ENCODE measurements at regions not wholly inside any gene's neighbourhood (a gene's known extent, or its start where the extent isn't known, plus 50 kb on each side); places are given as distances from the start of the nearest gene placed in this dataset.
"Not testable (repeated sequence)": the region's sequence is repeated elsewhere in the genome, so short reads cannot be mapped to it uniquely, and the experiment has no call there.

DNA sequence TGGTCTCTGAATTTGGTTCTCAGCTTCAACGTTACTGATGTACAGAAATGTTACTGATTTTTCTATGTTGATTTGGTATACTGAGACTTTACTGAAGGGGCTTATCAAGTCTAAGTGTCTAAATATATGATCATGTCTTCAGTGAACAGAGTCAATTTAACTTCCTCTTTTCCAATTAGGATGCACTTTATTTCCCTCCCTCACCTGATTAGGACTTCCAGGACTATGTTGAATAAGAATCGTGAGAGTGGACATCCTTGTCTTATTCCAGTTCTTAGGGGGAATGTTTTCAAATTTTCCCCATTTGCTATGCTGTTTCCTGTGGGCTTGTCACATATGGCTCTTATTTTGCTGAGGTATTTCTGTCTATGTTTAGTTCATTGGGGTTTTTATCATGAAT lies 349.5 kb downstream of the PRR16 start:
- DNase-seq (ENCODE audit: low read depth in 4 of 4, low spot score in 3 of 4), result no peak

GRCh38 chr5:120817044-120817985 lies 353.2 kb downstream of the PRR16 start:
- DNase-seq (ENCODE audit: low read depth in 4 of 4, low spot score in 3 of 4), result no peak

DNA sequence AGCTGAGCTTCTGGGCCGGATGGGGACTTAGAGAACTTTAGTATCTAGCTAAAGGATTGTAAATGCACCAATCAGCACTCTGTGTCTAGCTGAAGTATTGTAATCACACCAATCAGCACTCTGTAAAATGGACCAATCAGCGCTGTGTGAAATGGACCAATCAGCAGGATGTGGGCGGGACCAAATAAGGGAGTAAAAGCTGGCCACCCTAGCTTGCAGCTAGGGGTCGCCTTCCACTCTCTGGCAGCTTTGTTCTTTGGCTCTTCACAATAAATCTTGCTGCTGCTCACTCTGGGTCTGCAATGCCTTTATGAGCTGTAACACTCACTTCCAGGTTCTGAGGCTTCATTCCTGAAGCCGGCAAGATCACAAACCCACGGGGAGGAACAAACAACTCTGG lies 354.0 kb downstream of the PRR16 start:
- DNase-seq (ENCODE audit: low read depth in 4 of 4, low spot score in 3 of 4), result no peak

DNA sequence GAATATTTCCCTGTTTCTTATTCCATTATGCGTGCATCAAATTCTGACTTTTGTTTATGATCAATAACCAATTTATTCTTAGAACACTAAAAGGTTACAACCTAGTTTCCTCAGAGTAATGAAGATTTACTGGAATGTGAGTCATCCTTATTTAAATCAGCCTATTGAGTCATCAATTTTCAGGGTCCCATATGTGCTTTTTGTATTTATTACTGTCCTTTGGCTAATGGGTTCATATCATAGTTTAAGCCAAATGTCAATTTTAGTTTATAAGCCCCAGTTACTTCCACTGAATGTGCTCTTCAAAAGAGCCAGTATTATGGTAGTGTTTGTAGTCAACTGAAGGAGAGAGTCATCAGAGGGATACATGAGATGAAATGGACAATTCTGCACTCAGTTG lies 359.2 kb downstream of the PRR16 start:
- no peak for DNase-seq (ENCODE audit: low read depth in 4 of 4, low spot score in 3 of 4)

- DNase-seq (ENCODE audit: low read depth in 4 of 4, low spot score in 3 of 4), result not testable (repeated sequence)
Measured at GRCh38 chr5:120831646-120832045, 367.5 kb downstream of the PRR16 start.

- no peak for DNase-seq (ENCODE audit: low read depth in 4 of 4, low spot score in 3 of 4)
Measured at GRCh38 chr5:120841830-120842229, 377.7 kb downstream of the PRR16 start.

DNA sequence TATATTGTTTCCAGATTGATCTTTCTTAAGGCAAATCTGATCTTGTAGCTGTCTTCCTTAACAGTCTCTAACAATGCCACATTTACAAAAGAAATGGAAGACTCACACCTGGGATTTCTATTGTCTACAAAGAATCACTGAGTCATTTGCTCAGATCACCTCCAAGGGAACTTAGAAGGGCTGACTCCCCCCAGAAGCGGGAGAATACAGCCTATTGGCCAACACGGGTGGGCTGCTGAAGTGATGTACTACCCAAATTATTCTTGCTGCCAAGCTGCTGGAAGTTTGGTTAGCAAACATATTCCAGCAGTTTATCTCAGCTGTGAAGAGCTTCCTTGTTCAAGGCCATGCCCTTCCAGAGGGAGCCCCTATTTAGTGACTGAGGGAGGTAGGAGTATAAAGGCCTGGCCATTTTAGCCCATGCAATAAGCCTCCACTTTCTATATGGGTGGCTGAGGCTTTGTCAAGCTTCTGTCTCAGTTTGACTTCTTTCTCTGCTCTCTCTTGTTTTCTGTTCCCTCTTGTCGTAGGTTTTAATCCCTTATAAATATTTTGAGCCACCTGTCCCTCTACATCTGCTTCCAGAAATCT lies 379.4 kb downstream of the PRR16 start:
- no peak for DNase-seq (ENCODE audit: low read depth in 4 of 4, low spot score in 3 of 4)

DNA sequence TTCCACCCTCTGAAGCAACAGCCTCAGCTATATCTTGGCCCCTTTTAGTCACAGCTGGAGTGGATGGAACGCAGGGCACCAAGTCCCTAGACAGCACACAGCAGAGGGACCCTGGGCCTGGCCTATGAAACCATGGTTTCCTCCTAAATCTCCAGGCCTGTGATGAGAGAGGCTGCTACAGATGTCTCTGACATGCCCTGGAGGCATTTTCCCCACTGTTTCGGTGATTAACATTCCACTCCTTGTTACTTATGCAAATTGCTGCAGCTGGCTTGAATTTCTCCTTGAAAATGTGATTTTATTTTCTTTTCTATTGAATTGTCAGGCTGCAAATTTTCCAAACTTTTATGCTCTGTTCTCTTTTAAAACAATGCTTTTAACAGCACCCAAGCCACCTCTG lies 384.8 kb downstream of the PRR16 start:
- no peak for DNase-seq (ENCODE audit: low read depth in 4 of 4, low spot score in 3 of 4)

DNA sequence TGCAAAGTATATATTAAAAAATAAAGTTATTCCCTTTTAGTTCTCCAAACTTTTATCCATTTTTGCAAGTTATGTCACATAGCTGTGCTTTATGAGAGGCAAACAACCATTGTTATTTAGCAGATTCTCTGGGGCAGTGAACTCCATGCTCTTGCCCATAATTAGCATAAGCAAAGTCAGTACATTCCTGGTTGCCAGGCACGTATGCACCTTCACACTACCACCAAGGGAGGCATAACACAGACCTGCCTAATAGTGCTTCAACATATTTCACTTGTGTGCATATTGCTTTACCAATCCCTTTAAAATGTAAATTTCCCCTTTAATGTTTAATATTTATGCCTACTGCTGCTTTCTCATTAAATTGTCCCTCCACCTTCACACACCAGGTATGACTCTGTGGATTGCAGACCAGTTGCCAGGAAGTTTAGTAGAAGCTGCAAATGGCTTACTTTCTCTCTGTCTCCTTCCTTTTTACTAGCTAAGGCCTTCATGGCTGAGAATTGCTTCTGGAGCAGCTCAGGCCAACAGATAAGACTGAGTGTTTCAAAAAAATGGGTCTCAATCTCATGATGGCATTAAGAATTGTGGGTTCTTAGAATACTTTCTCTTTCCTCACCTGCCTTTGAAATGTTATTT lies 388.2 kb downstream of the PRR16 start:
- DNase-seq (ENCODE audit: low read depth in 4 of 4, low spot score in 3 of 4), result no peak

DNA sequence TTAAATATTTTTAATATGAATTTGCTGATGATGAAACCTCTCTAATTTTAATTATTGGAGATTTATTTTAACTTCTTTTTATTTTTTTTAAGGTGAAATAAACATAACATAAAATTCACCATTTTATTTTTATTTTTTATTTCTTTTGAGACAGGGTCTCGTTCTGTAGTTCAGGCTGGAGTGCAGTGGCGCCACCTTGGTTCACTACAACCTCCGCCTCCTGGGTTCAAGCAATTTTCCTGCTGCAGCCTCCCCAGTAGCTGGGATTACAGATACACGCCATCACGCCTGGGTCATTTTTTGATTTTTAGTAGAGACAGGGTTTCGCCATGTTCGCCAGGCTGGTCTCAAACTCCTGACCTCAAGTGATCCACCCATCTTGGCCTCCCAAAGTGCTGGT lies 402.9 kb downstream of the PRR16 start:
- no peak for DNase-seq (ENCODE audit: low read depth in 4 of 4, low spot score in 3 of 4)

GRCh38 chr5:120869831-120870230 lies 405.7 kb downstream of the PRR16 start:
- no peak for DNase-seq (ENCODE audit: low read depth in 4 of 4, low spot score in 3 of 4)

GRCh38 chr5:120872297-120872696 lies 408.2 kb downstream of the PRR16 start:
- no peak for DNase-seq (ENCODE audit: low read depth in 4 of 4, low spot score in 3 of 4)

GRCh38 chr5:120873083-120873482 lies 409.0 kb downstream of the PRR16 start:
- DNase-seq (ENCODE audit: low read depth in 4 of 4, low spot score in 3 of 4), result no peak

DNA sequence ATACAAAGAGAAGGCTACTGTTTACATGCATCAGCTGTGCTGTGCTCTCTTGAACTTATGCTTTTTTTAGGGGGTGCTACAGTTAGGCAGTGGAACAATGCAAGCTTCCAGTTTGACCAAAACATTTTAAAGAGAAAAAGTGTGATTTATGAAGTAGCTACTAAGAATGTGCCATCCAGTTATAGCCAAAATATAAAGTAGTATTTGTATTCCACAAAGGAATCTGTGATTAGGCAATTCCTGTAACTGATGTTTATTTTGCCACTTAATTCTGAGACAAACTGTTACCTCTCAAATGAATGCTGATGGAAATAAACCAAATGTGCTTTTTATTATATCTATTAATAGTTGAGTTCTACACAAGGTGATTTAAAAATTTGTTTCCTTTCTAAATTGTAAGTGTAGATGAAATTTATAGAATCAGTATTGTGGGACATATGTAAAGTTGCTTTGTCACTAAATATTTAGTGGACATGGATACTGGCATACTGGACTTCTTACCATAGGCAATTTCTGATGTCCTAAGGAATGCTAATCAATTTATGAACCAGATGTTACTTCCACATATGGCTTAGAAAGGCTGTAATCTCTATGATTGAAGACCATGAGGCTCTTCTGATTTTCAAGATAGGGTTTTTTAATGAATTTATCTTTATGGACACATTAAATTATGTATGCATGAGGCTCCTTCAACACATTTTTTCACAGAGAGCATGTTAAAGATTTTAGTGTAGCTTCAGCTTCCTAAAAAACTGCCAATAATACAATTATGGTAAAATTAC lies 410.2 kb downstream of the PRR16 start:
- no peak for DNase-seq (ENCODE audit: low read depth in 4 of 4, low spot score in 3 of 4)

DNA sequence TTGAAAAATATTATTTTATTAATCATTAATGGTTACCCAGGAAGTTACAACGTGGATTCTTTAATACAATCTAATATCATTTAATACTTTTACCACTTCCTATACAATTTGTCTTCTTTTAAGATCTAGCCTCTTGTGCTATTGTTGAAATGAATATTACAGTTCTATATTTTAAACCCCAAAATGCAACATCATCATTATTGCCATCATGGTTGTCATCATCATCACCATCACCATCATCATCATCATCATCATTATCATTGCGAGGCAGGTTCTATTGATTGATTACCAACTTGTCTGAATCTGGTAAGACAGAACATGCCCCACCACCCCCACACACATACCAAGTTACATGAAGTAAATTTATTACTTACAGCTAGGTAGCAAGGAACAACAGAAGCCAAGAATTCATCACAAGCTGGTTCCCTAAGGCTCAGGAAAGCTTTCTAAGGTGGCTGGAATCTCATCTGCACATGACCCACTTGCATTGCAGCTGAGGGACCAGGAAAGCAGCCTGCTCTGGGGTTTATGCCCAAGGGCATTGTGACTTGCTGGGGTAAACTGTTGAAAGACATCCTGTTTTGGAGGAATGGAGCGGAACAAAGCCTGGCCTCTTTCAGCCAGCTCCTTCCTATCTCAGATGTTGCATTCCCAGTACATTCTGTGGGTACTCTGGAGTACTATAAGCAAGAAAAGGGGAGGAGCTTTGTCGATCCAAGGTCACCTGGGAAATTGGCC lies 418.1 kb downstream of the PRR16 start:
- no peak for DNase-seq (ENCODE audit: low read depth in 4 of 4, low spot score in 3 of 4)

GRCh38 chr5:120886351-120886860 lies 422.3 kb downstream of the PRR16 start:
- no peak for DNase-seq (ENCODE audit: low read depth in 4 of 4, low spot score in 3 of 4)

GRCh38 chr5:120895660-120896059 lies 431.6 kb downstream of the PRR16 start:
- no peak for DNase-seq (ENCODE audit: low read depth in 4 of 4, low spot score in 3 of 4)

- DNase-seq (ENCODE audit: low read depth in 4 of 4, low spot score in 3 of 4), result no peak
Measured at GRCh38 chr5:120901199-120901598, 437.1 kb downstream of the PRR16 start.

DNA sequence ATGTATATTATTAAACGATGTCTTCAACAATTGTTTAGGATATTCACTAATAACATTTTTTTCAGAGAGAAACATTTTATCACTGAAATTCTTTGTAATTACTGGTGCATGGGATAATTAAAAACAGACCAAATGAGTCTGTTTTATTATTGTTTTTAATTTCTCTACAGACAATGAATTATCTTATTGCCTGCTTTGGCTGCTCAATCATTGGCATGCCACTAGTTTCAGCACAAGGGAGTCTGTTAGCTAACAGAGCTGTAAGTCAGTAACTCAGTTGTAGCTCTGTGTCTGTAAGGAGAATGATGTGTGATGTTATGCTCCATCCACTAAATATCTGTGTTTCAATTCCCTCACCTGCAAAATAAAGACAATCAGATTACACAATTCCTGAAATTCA lies 443.9 kb downstream of the PRR16 start:
- no peak for DNase-seq (ENCODE audit: low read depth in 4 of 4, low spot score in 3 of 4)

DNA sequence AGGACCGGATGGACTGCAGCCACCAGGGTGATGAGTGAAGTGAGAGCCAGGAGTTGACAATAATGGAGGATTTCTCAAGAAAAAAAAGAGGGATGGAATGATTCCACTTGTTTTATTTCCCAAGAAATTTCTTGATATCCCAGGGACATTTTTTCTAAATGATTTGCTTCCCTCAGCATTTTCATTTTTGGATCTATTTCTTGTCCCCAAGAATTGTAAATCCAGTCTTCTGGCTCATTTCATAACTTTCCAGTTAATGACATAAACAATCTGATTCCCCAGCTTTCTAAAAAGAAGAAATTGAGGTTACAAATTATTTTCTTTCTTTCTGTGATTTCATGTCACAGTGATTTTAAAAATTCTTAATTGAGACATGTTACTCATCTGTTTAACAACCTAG lies 446.5 kb downstream of the PRR16 start:
- DNase-seq (ENCODE audit: low read depth in 4 of 4, low spot score in 3 of 4), result no peak

Measured in right renal pelvis (tissue), 4 donors.